GM23338 (cell line): ENCODE measurements at regions not wholly inside any gene's neighbourhood (a gene's known extent, or its start where the extent isn't known, plus 50 kb on each side); places are given as distances from the start of the nearest gene placed in this dataset.
"Not testable (repeated sequence)": the region's sequence is repeated elsewhere in the genome, so short reads cannot be mapped to it uniquely, and the experiment has no call there.

Source experiments
- ATAC-seq: fragments of 200-7000 bp; cut with Tn5 transposase; 3 replicates; pipeline ENCODE4 v1.9.1; 2020
- DNase-seq: peaks from one replicate; pipeline ENCODE4 v3.0.0-alpha.2; 2015; ENCODE audit warnings: low spot score
- H2AFZ ChIP-seq: fragments of 200-600 bp; sonication (generic); 2 replicates; pipeline ENCODE4 v1.8.0; 2016; ENCODE audit warnings: antibody characterized with exemption, mild to moderate bottlenecking, moderate library complexity
- H3F3A ChIP-seq: fragments of 200-600 bp; sonication (generic); replicated peaks from 2 replicates; pipeline ENCODE4 v1.8.0; 2017; ENCODE audit warnings: antibody characterized with exemption, mixed run types, low read depth
- H3K27ac ChIP-seq: fragments of 200-600 bp; sonication (generic); 2 replicates; pipeline ENCODE4 v1.6.1; 2016; ENCODE audit warnings: low read depth
- H3K27me3 ChIP-seq: fragments of 200-600 bp; sonication (generic); 2 replicates; pipeline ENCODE4 v1.8.0; 2016; ENCODE audit warnings: mild to moderate bottlenecking, mixed run types, moderate library complexity; ENCODE audit not compliant: insufficient read depth
- H3K36me3 ChIP-seq: fragments of 200-600 bp; sonication (generic); 2 replicates; pipeline ENCODE4 v1.8.0; 2016; ENCODE audit warnings: mild to moderate bottlenecking; ENCODE audit not compliant: insufficient read depth
- H3K4me1 ChIP-seq: fragments of 200-600 bp; sonication (generic); 2 replicates; pipeline ENCODE4 v1.8.0; 2016; ENCODE audit warnings: mild to moderate bottlenecking, moderate library complexity; ENCODE audit not compliant: insufficient read depth
- H3K4me2 ChIP-seq: fragments of 200-600 bp; sonication (generic); 2 replicates; pipeline ENCODE4 v1.7.1; 2017; ENCODE audit warnings: mixed run types
- H3K4me3 ChIP-seq: fragments of 200-600 bp; sonication (generic); 2 replicates; pipeline ENCODE4 v1.6.1; 2016; ENCODE audit warnings: mixed run types
- H3K79me2 ChIP-seq: fragments of 200-600 bp; sonication (generic); replicated peaks from 2 replicates; pipeline ENCODE4 v1.8.0; 2017; ENCODE audit warnings: mild to moderate bottlenecking; ENCODE audit not compliant: insufficient read depth
- H3K9me2 ChIP-seq: fragments of 200-600 bp; sonication (generic); 2 replicates; pipeline ENCODE4 v1.8.0; 2017; ENCODE audit not compliant: insufficient read depth
- H4K20me1 ChIP-seq: fragments of 200-600 bp; sonication (generic); replicated peaks from 2 replicates; pipeline ENCODE4 v1.8.0; 2017; ENCODE audit warnings: mild to moderate bottlenecking; ENCODE audit not compliant: insufficient read depth
- H3K27ac Mint-ChIP-seq: 2 replicates; pipeline ENCODE4 v1.8.0; 2020; ENCODE audit warnings: inconsistent platforms, mild to moderate bottlenecking, moderate library complexity, mixed read lengths
- H3K27me3 Mint-ChIP-seq: 3 replicates; pipeline ENCODE4 v1.8.0; 2022; ENCODE audit warnings: low read depth, mild to moderate bottlenecking, moderate library complexity, mixed read lengths, inconsistent platforms; ENCODE audit not compliant: insufficient read depth, poor library complexity
- H3K36me3 Mint-ChIP-seq: 3 replicates; pipeline ENCODE4 v1.8.0; 2021; ENCODE audit warnings: low read depth, mild to moderate bottlenecking, inconsistent platforms, moderate library complexity, mixed read lengths
- H3K4me1 Mint-ChIP-seq: 3 replicates; pipeline ENCODE4 v1.8.0; 2020; ENCODE audit warnings: mild to moderate bottlenecking, inconsistent platforms, mixed read lengths
- H3K4me3 Mint-ChIP-seq: 3 replicates; pipeline ENCODE4 v1.8.0; 2021; ENCODE audit warnings: moderate library complexity, mild to moderate bottlenecking, inconsistent platforms, mixed read lengths
- H3K9me3 Mint-ChIP-seq: 3 replicates; pipeline ENCODE4 v1.8.0; 2020; ENCODE audit warnings: moderate library complexity, mild to moderate bottlenecking, inconsistent platforms, mixed read lengths
- NANOG ChIP-seq: IDR thresholded peaks from 2 replicates; pipeline ENCODE4 v1.6.1; 2016; ENCODE audit warnings: antibody characterized with exemption, borderline replicate concordance
- POLR2AphosphoS5 ChIP-seq: IDR thresholded peaks from 2 replicates; pipeline ENCODE4 v1.6.1; 2016; ENCODE audit warnings: antibody characterized with exemption, low read depth
- ZNF114 ChIP-seq: fragments of 250-450 bp; sonication (Bioruptor Pico); IDR thresholded peaks from 2 replicates; pipeline ENCODE4 v1.5.0; 2020; ENCODE audit warnings: mild to moderate bottlenecking, moderate library complexity
- TF ChIP-seq, protein P1 (sequence below): fragments of 250-450 bp; sonication (Bioruptor Pico); IDR thresholded peaks from 2 replicates; pipeline ENCODE4 v1.5.0; 2020; ENCODE audit warnings: mild to moderate bottlenecking, moderate library complexity

- TF ChIP-seq, protein P1, sequence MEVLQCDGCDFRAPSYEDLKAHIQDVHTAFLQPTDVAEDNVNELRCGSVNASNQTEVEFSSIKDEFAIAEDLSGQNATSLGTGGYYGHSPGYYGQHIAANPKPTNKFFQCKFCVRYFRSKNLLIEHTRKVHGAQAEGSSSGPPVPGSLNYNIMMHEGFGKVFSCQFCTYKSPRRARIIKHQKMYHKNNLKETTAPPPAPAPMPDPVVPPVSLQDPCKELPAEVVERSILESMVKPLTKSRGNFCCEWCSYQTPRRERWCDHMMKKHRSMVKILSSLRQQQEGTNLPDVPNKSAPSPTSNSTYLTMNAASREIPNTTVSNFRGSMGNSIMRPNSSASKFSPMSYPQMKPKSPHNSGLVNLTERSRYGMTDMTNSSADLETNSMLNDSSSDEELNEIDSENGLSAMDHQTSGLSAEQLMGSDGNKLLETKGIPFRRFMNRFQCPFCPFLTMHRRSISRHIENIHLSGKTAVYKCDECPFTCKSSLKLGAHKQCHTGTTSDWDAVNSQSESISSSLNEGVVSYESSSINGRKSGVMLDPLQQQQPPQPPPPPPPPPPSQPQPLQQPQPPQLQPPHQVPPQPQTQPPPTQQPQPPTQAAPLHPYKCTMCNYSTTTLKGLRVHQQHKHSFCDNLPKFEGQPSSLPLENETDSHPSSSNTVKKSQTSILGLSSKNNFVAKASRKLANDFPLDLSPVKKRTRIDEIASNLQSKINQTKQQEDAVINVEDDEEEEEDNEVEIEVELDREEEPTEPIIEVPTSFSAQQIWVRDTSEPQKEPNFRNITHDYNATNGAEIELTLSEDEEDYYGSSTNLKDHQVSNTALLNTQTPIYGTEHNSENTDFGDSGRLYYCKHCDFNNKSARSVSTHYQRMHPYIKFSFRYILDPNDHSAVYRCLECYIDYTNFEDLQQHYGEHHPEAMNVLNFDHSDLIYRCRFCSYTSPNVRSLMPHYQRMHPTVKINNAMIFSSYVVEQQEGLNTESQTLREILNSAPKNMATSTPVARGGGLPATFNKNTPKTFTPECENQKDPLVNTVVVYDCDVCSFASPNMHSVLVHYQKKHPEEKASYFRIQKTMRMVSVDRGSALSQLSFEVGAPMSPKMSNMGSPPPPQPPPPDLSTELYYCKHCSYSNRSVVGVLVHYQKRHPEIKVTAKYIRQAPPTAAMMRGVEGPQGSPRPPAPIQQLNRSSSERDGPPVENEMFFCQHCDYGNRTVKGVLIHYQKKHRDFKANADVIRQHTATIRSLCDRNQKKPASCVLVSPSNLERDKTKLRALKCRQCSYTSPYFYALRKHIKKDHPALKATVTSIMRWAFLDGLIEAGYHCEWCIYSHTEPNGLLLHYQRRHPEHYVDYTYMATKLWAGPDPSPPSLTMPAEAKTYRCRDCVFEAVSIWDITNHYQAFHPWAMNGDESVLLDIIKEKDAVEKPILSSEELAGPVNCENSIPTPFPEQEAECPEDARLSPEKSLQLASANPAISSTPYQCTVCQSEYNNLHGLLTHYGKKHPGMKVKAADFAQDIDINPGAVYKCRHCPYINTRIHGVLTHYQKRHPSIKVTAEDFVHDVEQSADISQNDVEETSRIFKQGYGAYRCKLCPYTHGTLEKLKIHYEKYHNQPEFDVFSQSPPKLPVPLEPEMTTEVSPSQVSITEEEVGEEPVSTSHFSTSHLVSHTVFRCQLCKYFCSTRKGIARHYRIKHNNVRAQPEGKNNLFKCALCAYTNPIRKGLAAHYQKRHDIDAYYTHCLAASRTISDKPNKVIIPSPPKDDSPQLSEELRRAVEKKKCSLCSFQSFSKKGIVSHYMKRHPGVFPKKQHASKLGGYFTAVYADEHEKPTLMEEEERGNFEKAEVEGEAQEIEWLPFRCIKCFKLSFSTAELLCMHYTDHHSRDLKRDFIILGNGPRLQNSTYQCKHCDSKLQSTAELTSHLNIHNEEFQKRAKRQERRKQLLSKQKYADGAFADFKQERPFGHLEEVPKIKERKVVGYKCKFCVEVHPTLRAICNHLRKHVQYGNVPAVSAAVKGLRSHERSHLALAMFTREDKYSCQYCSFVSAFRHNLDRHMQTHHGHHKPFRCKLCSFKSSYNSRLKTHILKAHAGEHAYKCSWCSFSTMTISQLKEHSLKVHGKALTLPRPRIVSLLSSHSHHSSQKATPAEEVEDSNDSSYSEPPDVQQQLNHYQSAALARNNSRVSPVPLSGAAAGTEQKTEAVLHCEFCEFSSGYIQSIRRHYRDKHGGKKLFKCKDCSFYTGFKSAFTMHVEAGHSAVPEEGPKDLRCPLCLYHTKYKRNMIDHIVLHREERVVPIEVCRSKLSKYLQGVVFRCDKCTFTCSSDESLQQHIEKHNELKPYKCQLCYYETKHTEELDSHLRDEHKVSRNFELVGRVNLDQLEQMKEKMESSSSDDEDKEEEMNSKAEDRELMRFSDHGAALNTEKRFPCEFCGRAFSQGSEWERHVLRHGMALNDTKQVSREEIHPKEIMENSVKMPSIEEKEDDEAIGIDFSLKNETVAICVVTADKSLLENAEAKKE (CRISPR knock-in tag): no peak
- TF ChIP-seq POLR2AphosphoS5: no peak
- TF ChIP-seq NANOG: no peak
- no peak for TF ChIP-seq ZNF114 (CRISPR knock-in tag)
Measured at GRCh38 chr6:137282254-137282653, 63.1 kb upstream of the IFNGR1 start (continued).

DNA sequence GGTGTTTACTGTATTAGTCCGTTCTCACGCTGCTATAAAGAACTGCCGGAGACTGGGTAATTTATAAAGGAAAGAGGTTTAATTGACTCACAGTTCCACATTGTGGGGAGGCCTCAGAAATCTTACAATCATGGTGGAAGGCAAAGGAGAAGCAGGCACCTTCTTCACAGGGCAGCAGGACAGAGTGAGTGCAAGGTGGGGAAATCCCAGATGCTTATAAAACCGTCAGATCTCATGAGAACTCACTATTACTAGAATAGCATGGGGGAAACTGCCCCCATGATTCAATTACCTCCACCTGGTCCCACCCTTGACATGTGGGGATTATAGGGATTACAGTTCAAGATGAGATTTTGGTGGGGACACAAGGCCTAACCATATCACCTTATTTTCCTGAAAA is 60.1 kb upstream of the IFNGR1 start:
- H3K36me3 ChIP-seq, ATAC-seq, H3K9me3 Mint-ChIP-seq, H3K36me3 Mint-ChIP-seq, DNase-seq, H3K27ac Mint-ChIP-seq, H3K27me3 Mint-ChIP-seq, H3K27ac ChIP-seq, H3K9me2 ChIP-seq, H4K20me1 ChIP-seq, H3K4me2 ChIP-seq, H3K4me3 ChIP-seq, H3K4me3 Mint-ChIP-seq, H3K79me2 ChIP-seq, H3K4me1 ChIP-seq, H3K27me3 ChIP-seq, H3F3A ChIP-seq, H2AFZ ChIP-seq: not testable (repeated sequence)
- H3K4me1 Mint-ChIP-seq: peaks cover 17% of the 10 kb centered on the region; the same call in 2 of the 3 replicates
